Spleen (tissue), 7 donors: ENCODE measurements at regions not wholly inside any gene's neighbourhood (a gene's known extent, or its start where the extent isn't known, plus 50 kb on each side); places are given as distances from the start of the nearest gene placed in this dataset.

ENCODE experiments used
- CTCF ChIP-seq, 11 experiments: fragments of 200-600 bp in 7 of 11; fragments of 450-650 bp in 4 of 11; sonication (generic) in 4 of 11; IDR thresholded peaks in 8 of 11; conservative IDR thresholded peaks in 3 of 11; 1 replicate in 7 of 11; 2 replicates in 4 of 11; pipeline versions ENCODE4 v1.4.0 to v1.8.0; 2016 to 2021; ENCODE audit warnings: antibody characterized with exemption in 11 of 11, inconsistent platforms in 4 of 11, mild to moderate bottlenecking in 1 of 11
- POLR2A ChIP-seq, 3 donors: fragments of 450-650 bp; IDR thresholded peaks; one replicate each; pipeline ENCODE4 v1.5.1; 2017; ENCODE audit warnings: antibody characterized with exemption in 3 of 3, mild to moderate bottlenecking in 1 of 3
- POLR2AphosphoS5 ChIP-seq, 3 donors: sonication (generic); formaldehyde crosslinking; IDR thresholded peaks; one replicate each; pipeline ENCODE4 v1.5.1; 2017; ENCODE audit warnings: antibody characterized with exemption in 3 of 3
- donor health status: DM: no; HTN: no; CAD: no; lungs with moderate emphysema.
- donor health status: DM: no; HTN: no; CAD: no.
- donor health status: DM: no; HTN: no; CAD: no.

DNA sequence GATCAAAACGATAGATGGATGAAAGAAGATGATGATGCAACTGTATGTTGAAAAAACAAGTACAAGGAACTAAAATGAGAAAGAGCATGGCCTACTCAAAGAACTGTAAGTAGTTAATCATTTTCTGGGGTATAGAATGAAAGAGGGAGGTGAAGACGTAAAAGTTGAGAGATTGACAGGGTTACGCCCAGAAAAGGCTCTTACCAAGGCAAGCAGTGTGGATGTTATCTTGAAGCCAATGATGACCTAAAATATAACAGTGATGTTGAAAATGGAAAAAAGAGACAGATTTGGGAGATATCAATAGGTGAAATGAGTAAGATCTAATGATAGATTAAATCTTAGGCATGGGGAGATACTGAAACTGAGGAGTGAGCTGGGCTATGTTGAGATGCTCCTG is 80.4 kb upstream of the GNAQ start:
- TF ChIP-seq CTCF (IDR thresholded peaks at IDR 0.05 in 8 of 11, conservative IDR thresholded peaks at IDR 0.05 in 3 of 11) = no peak
- no peak for TF ChIP-seq POLR2AphosphoS5 (IDR thresholded peaks at IDR 0.05)
- TF ChIP-seq POLR2A (IDR thresholded peaks at IDR 0.05) = no peak
